Gastrocnemius medialis (tissue), 4 donors: ENCODE measurements at regions not wholly inside any gene's neighbourhood (a gene's known extent, or its start where the extent isn't known, plus 50 kb on each side); places are given as distances from the start of the nearest gene placed in this dataset.

ENCODE experiments used
- ATAC-seq, 2 donors: fragments of 150-250 bp; one replicate each; pipeline ENCODE4 v1.9.1; 2016
- DNase-seq, 2 donors: peaks; one replicate each; pipeline ENCODE4 v3.0.0-alpha.2; 2019
- H3K27ac ChIP-seq, 4 donors: fragments of 200-600 bp; sonication (generic); 1 replicate in 1 of 4; 2 replicates in 3 of 4; pipeline ENCODE4 v1.5.1; 2016 to 2018; ENCODE audit warnings: mild to moderate bottlenecking in 2 of 4, moderate library complexity in 1 of 4
- H3K27me3 ChIP-seq, 3 donors: fragments of 200-600 bp; sonication (generic) in 2 of 3; 1 replicate in 1 of 3; 2 replicates in 2 of 3; pipeline versions ENCODE4 v1.5.1 to v1.6.0; 2016 to 2019; ENCODE audit warnings: mild to moderate bottlenecking in 1 of 3, moderate library complexity in 1 of 3
- H3K36me3 ChIP-seq, 2 donors: fragments of 200-600 bp; sonication (generic) in 1 of 2; one replicate each; pipeline ENCODE4 v1.5.1; 2017 to 2018
- H3K4me1 ChIP-seq, 2 donors: fragments of 200-600 bp; sonication (generic) in 1 of 2; one replicate each; pipeline ENCODE4 v1.5.1; 2016 to 2017; ENCODE audit warnings: mild to moderate bottlenecking in 2 of 2
- H3K4me3 ChIP-seq, 4 donors: fragments of 200-600 bp; sonication (generic) in 3 of 4; 1 replicate in 1 of 4; 2 replicates in 3 of 4; pipeline ENCODE4 v1.5.1; 2016 to 2019; ENCODE audit warnings: mild to moderate bottlenecking in 2 of 4
- H3K9me3 ChIP-seq, 3 donors: fragments of 200-600 bp; sonication (generic) in 2 of 3; 1 replicate in 1 of 3; 2 replicates in 2 of 3; pipeline ENCODE4 v1.5.1; 2016 to 2019
- CTCF ChIP-seq, 5 experiments: fragments of 450-650 bp in 3 of 5; fragments of 200-600 bp in 2 of 5; sonication (generic) in 2 of 5; IDR thresholded peaks in 4 of 5; conservative IDR thresholded peaks in 1 of 5; 1 replicate in 4 of 5; 2 replicates in 1 of 5; pipeline ENCODE4 v1.5.1; 2016 to 2019; ENCODE audit warnings: antibody characterized with exemption in 5 of 5, mild to moderate bottlenecking in 3 of 5, moderate library complexity in 3 of 5
- POLR2A ChIP-seq, 2 donors: fragments of 450-650 bp; IDR thresholded peaks; one replicate each; pipeline ENCODE4 v1.6.1; 2017; ENCODE audit warnings: antibody characterized with exemption in 2 of 2, mild to moderate bottlenecking in 2 of 2, moderate library complexity in 2 of 2
- in situ Hi-C, 4 donors: fragments of 200-750 bp; cut with MboI; loops; one replicate each; pipeline versions ENCODE4 v1.15.0 to v1.8.0; 2017; ENCODE audit warnings: low sequenced_read_pairs in 4 of 4
- intact Hi-C: fragments of 100-400 bp; cut with DNase I; formaldehyde crosslinking; loops from one replicate; pipeline ENCODE4 v1.15.1; 2023; ENCODE audit warnings: low total_unique reads

GRCh38 chr3:13249664-13250390 is 170.3 kb downstream of the NUP210 start:
- intact Hi-C loops (no loop called here), in situ Hi-C loops (no loop called here)
- Histone ChIP-seq H3K9me3 (no peaks in the 10 kb centered on the region), H3K27ac (no peak overlapping the region), H3K4me3 (no peak overlapping the region), H3K4me1 (peaks cover 12 to 15% of the 10 kb centered on the region in 2 donors), H3K36me3 (no peaks in the 10 kb centered on the region), H3K27me3 (no peaks in the 10 kb centered on the region)
- TF ChIP-seq POLR2A (IDR thresholded peaks at IDR 0.05) (no peak), CTCF (IDR thresholded peaks at IDR 0.05 in 4 of 5, conservative IDR thresholded peaks at IDR 0.05 in 1 of 5) (no peak)
- ATAC-seq (no peak), DNase-seq (no peak)

GRCh38 chr3:13248640-13249039 is 171.5 kb downstream of the NUP210 start:
- in situ Hi-C loops (no loop called here), intact Hi-C loops (no loop called here)
- Histone ChIP-seq H3K4me1 (peaks cover 12 to 15% of the 10 kb centered on the region in 2 donors), H3K9me3 (no peaks in the 10 kb centered on the region), H3K27me3 (no peaks in the 10 kb centered on the region), H3K27ac (no peak overlapping the region), H3K36me3 (no peaks in the 10 kb centered on the region), H3K4me3 (no peak overlapping the region)
- DNase-seq: no peak
- TF ChIP-seq POLR2A (IDR thresholded peaks at IDR 0.05) (no peak), CTCF (IDR thresholded peaks at IDR 0.05 in 4 of 5, conservative IDR thresholded peaks at IDR 0.05 in 1 of 5) (no peak)
- ATAC-seq: no peak

GRCh38 chr3:13245615-13245978 is 172.4 kb upstream of the IQSEC1 start:
- H3K36me3 ChIP-seq: no peaks in the 10 kb centered on the region

GRCh38 chr3:13243586-13243985 is 170.4 kb upstream of the IQSEC1 start:
- DNase-seq (no peak), ATAC-seq (no peak)
- H3K36me3 ChIP-seq: no peaks in the 10 kb centered on the region
- intact Hi-C loops: no loop called here
- no peaks in the 10 kb centered on the region for H3K27me3 ChIP-seq
- TF ChIP-seq POLR2A (IDR thresholded peaks at IDR 0.05) (no peak), CTCF (IDR thresholded peaks at IDR 0.05 in 4 of 5, conservative IDR thresholded peaks at IDR 0.05 in 1 of 5) (no peak)
- no peaks in the 10 kb centered on the region for H3K9me3 ChIP-seq
- H3K4me1 ChIP-seq: no peaks in the 10 kb centered on the region
- no peak overlapping the region for H3K27ac ChIP-seq
- H3K4me3 ChIP-seq: no peak overlapping the region
- in situ Hi-C loops: no loop called here

More at GRCh38 chr3:13245615-13245978, 172.4 kb upstream of the IQSEC1 start:
- no peak for DNase-seq
- in situ Hi-C loops: no loop called here
- Histone ChIP-seq H3K4me1 (no peaks in the 10 kb centered on the region), H3K4me3 (no peak overlapping the region), H3K27me3 (no peaks in the 10 kb centered on the region), H3K9me3 (no peaks in the 10 kb centered on the region), H3K27ac (no peak overlapping the region)
- intact Hi-C loops: no loop called here
- no peak for TF ChIP-seq CTCF (IDR thresholded peaks at IDR 0.05 in 4 of 5, conservative IDR thresholded peaks at IDR 0.05 in 1 of 5)
- TF ChIP-seq POLR2A (IDR thresholded peaks at IDR 0.05): no peak
- ATAC-seq: no peak

- H3K4me3 ChIP-seq: no peak overlapping the region
- no peaks in the 10 kb centered on the region for H3K36me3 ChIP-seq
- no peak overlapping the region for H3K27ac ChIP-seq
- TF ChIP-seq POLR2A (IDR thresholded peaks at IDR 0.05) (no peak), CTCF (IDR thresholded peaks at IDR 0.05 in 4 of 5, conservative IDR thresholded peaks at IDR 0.05 in 1 of 5) (no peak)
- in situ Hi-C loops (no loop called here), intact Hi-C loops (no loop called here)
- no peaks in the 10 kb centered on the region for H3K9me3 ChIP-seq
- ATAC-seq (no peak), DNase-seq (no peak)
- no peaks in the 10 kb centered on the region for H3K4me1 ChIP-seq
- no peaks in the 10 kb centered on the region for H3K27me3 ChIP-seq
Measured at GRCh38 chr3:13242364-13242737, 169.1 kb upstream of the IQSEC1 start.
